BJ (cell line): ENCODE measurements at regions not wholly inside any gene's neighbourhood (a gene's known extent, or its start where the extent isn't known, plus 50 kb on each side); places are given as distances from the start of the nearest gene placed in this dataset.

Experiments used
- CTCF ChIA-PET: fragments of 350-600 bp; formaldehyde crosslinking; extraction: SDS; loops from one replicate; lab custom pipeline; 2021; ENCODE audit warnings: antibody characterized with exemption, inconsistent platforms; lab: Yijun Ruan, JAX
- POLR2A ChIA-PET: fragments of 300-600 bp; sonication (Branson Sonifier 250); formaldehyde crosslinking; extraction: SDS; loops from one replicate; lab custom pipeline; 2021; ENCODE audit warnings: antibody characterized with exemption; lab: Charles Lee
- DNase-seq: peaks from one replicate; pipeline ENCODE4 v3.0.0-alpha.2; 2011; ENCODE audit warnings: low read depth
- H3K27me3 ChIP-seq: 2 replicates; pipeline ENCODE4 v1.6.0; 2011; ENCODE audit warnings: low read length; ENCODE audit not compliant: control insufficient read depth, insufficient read depth
- H3K36me3 ChIP-seq: 2 replicates; pipeline ENCODE4 v1.5.1; 2011; ENCODE audit warnings: low read length; ENCODE audit not compliant: control insufficient read depth, insufficient read depth
- H3K4me3 ChIP-seq: 2 replicates; pipeline ENCODE4 v1.5.1; 2011; ENCODE audit warnings: low read depth, mild to moderate bottlenecking, control low read depth, low read length
- CTCF ChIP-seq: IDR thresholded peaks from 2 replicates; pipeline ENCODE4 v1.5.1; 2011; ENCODE audit warnings: low read depth, mild to moderate bottlenecking, control low read depth, inconsistent platforms, low read length, moderate library complexity; ENCODE audit not compliant: insufficient read depth

- Histone ChIP-seq H3K36me3 (no peaks in the 10 kb centered on the region), H3K27me3 (peaks cover 1% of the 10 kb centered on the region; the same call in 1 of the 2 replicates), H3K4me3 (no peak overlapping the region)
- TF ChIP-seq CTCF = no peak
- ChIA-PET CTCF (interaction anchor here (1.0 to 3.5 kb wide), 2 partner anchors 9 to 180 kb away, joined by 3 to 15 read pairs; no protein-coding TSS in a partner anchor), POLR2A (no interaction called here)
- DNase-seq = no peak
Measured at GRCh38 chr17:45649796-45650195, 134.3 kb upstream of the CRHR1 start.

GRCh38 chr17:45650561-45650960 is 133.6 kb upstream of the CRHR1 start:
- no peak for TF ChIP-seq CTCF
- no peak overlapping the region for H3K4me3 ChIP-seq
- no peaks in the 10 kb centered on the region for H3K36me3 ChIP-seq
- DNase-seq = no peak
- ChIA-PET CTCF (interaction anchor here (0.9 to 3.5 kb wide), 2 partner anchors 9 to 10 kb away, joined by 4 to 15 read pairs; no protein-coding TSS in a partner anchor), POLR2A (no interaction called here)
- peaks cover 1% of the 10 kb centered on the region; the same call in 1 of the 2 replicates for H3K27me3 ChIP-seq

- DNase-seq = no peak
- POLR2A ChIA-PET = no interaction called here
- H3K36me3 ChIP-seq = no peaks in the 10 kb centered on the region
- no peak overlapping the region for H3K4me3 ChIP-seq
- no peak for TF ChIP-seq CTCF
- peaks cover 1% of the 10 kb centered on the region; the same call in 1 of the 2 replicates for H3K27me3 ChIP-seq
- CTCF ChIA-PET = interaction anchor here (0.9 to 3.5 kb wide), 2 partner anchors 9 to 11 kb away, joined by 4 to 15 read pairs; no protein-coding TSS in a partner anchor
Measured at GRCh38 chr17:45651145-45651709, 132.9 kb upstream of the CRHR1 start.

- ChIA-PET CTCF (interaction anchor here (1.3 to 2.2 kb wide), 2 partner anchors 14 to 66 kb away, joined by 4 to 10 read pairs; no protein-coding TSS in a partner anchor), POLR2A (no interaction called here)
- TF ChIP-seq CTCF = no peak
- DNase-seq = no peak
- peaks cover 1% of the 10 kb centered on the region; the same call in 1 of the 2 replicates for H3K27me3 ChIP-seq
- H3K36me3 ChIP-seq = no peaks in the 10 kb centered on the region
- H3K4me3 ChIP-seq = no peak overlapping the region
Measured at GRCh38 chr17:45653616-45654015, 130.5 kb upstream of the CRHR1 start.

- Histone ChIP-seq H3K36me3 (no peaks in the 10 kb centered on the region), H3K4me3 (no peak overlapping the region), H3K27me3 (peaks cover 1% of the 10 kb centered on the region; the same call in 1 of the 2 replicates)
- no peak for TF ChIP-seq CTCF
- ChIA-PET CTCF (interaction anchor here (1.0 to 1.8 kb wide), 2 partner anchors 17 to 176 kb away, joined by 4 to 8 read pairs; no protein-coding TSS in a partner anchor), POLR2A (no interaction called here)
- DNase-seq = no peak
Measured at GRCh38 chr17:45656527-45657181, 127.5 kb upstream of the CRHR1 start.
